Hepatocyte (in vitro differentiated cells): ENCODE measurements at regions not wholly inside any gene's neighbourhood (a gene's known extent, or its start where the extent isn't known, plus 50 kb on each side); places are given as distances from the start of the nearest gene placed in this dataset.

Experiments used
- DNase-seq: peaks from one replicate; pipeline ENCODE4 v3.0.0-alpha.2; 2016; ENCODE audit warnings: low spot score
- H2AFZ ChIP-seq: fragments of 200-600 bp; sonication (generic); 2 replicates; pipeline ENCODE4 v1.6.0; 2016; ENCODE audit warnings: antibody characterized with exemption, mild to moderate bottlenecking
- H3K27ac ChIP-seq: fragments of 200-600 bp; sonication (generic); 2 replicates; pipeline ENCODE4 v1.5.1; 2016; ENCODE audit warnings: mild to moderate bottlenecking
- H3K27me3 ChIP-seq: fragments of 200-600 bp; sonication (generic); 2 replicates; pipeline ENCODE4 v1.6.1; 2016
- H3K36me3 ChIP-seq: fragments of 200-600 bp; sonication (generic); replicated peaks from 2 replicates; pipeline ENCODE4 v1.5.1; 2016; ENCODE audit warnings: low read depth; ENCODE audit not compliant: insufficient read depth
- H3K4me1 ChIP-seq: fragments of 200-600 bp; sonication (generic); 2 replicates; pipeline ENCODE4 v1.5.1; 2016; ENCODE audit warnings: mild to moderate bottlenecking, moderate library complexity; ENCODE audit not compliant: insufficient read depth
- H3K4me2 ChIP-seq: fragments of 200-600 bp; sonication (generic); 2 replicates; pipeline ENCODE4 v1.6.0; 2016
- H3K4me3 ChIP-seq: fragments of 200-600 bp; sonication (generic); 2 replicates; pipeline ENCODE4 v1.5.1; 2016; ENCODE audit warnings: mild to moderate bottlenecking
- H3K79me2 ChIP-seq: fragments of 200-600 bp; sonication (generic); 2 replicates; pipeline ENCODE4 v1.6.0; 2017; ENCODE audit warnings: mild to moderate bottlenecking
- H3K9me2 ChIP-seq: fragments of 200-600 bp; sonication (generic); replicated peaks from 2 replicates; pipeline ENCODE4 v1.6.0; 2017; ENCODE audit warnings: mild to moderate bottlenecking; ENCODE audit not compliant: insufficient read depth
- H3K9me3 ChIP-seq: fragments of 200-600 bp; sonication (generic); 2 replicates; pipeline ENCODE4 v1.5.1; 2016; ENCODE audit warnings: low read depth, mild to moderate bottlenecking
- H4K20me1 ChIP-seq: fragments of 200-600 bp; sonication (generic); 2 replicates; pipeline ENCODE4 v1.6.0; 2016; ENCODE audit warnings: mild to moderate bottlenecking; ENCODE audit not compliant: insufficient read depth, poor library complexity, severe bottlenecking
- CTCF ChIP-seq: fragments of 200-600 bp; sonication (generic); IDR thresholded peaks from 2 replicates; pipeline ENCODE4 v1.5.1; 2016; ENCODE audit warnings: antibody characterized with exemption, mild to moderate bottlenecking; ENCODE audit not compliant: poor library complexity
- EZH2 ChIP-seq: fragments of 200-600 bp; sonication (generic); IDR thresholded peaks from 2 replicates; pipeline ENCODE4 v1.6.1; 2016; ENCODE audit warnings: antibody characterized with exemption, mild to moderate bottlenecking, borderline replicate concordance
- EZH2phosphoT487 ChIP-seq: fragments of 200-600 bp; sonication (generic); IDR thresholded peaks from one replicate; pipeline ENCODE4 v1.6.1; 2018; ENCODE audit warnings: antibody characterized with exemption, mild to moderate bottlenecking, low read depth, moderate library complexity; ENCODE audit not compliant: unreplicated experiment, severe bottlenecking
- WGBS: methylation state at CpG from one replicate; pipeline ENCODE4 v1.1.6; 2016; ENCODE audit warnings: low lambda C conversion rate; ENCODE audit errors: missing lambda C conversion rate; 5-methylcytosine and 5-hydroxymethylcytosine counted together

- Histone ChIP-seq H3K4me2 (no peak overlapping the region), H3K9me2 (no peaks in the 10 kb centered on the region), H4K20me1 (no peaks in the 10 kb centered on the region), H3K79me2 (no peaks in the 10 kb centered on the region), H3K4me3 (no peak overlapping the region), H2AFZ (no peak overlapping the region), H3K27ac (no peak overlapping the region), H3K27me3 (no peaks in the 10 kb centered on the region), H3K4me1 (no peaks in the 10 kb centered on the region), H3K36me3 (no peaks in the 10 kb centered on the region), H3K9me3 (no peaks in the 10 kb centered on the region)
- WGBS = 81% methylated on average over 3 of the region's 3 CpGs
- DNase-seq = no peak
- TF ChIP-seq EZH2 = no peak
- no peak for TF ChIP-seq CTCF
- TF ChIP-seq EZH2phosphoT487 = no peak
Observed at GRCh38 chr5:118605761-118606160, 382.6 kb downstream of the DTWD2 start.

DNA sequence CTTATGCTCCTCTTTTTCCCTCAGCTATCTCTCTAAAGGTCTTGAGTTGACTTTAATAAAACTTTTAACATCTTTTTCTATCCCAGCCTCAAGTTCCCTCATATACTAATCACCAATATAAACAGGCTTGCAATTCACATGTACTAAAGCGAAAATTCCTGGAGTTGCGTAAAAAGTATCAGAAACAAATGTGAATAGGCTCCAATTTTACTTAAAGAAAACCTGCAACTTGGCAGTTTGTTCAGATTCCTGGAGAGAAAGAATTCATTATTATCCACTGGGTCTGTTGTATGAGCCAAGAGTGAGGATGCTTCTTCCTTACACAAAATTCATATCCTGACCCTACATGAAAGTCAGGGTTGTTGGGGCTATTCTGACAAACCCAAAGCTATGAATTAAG lies 384.2 kb downstream of the DTWD2 start:
- no peaks in the 10 kb centered on the region for H3K9me2 ChIP-seq
- no peaks in the 10 kb centered on the region for H3K4me1 ChIP-seq
- H3K79me2 ChIP-seq = no peaks in the 10 kb centered on the region
- TF ChIP-seq EZH2 (no peak), CTCF (no peak), EZH2phosphoT487 (no peak)
- 80% methylated on average over 2 of the region's 2 CpGs for WGBS
- H3K36me3 ChIP-seq = no peaks in the 10 kb centered on the region
- no peak overlapping the region for H2AFZ ChIP-seq
- H3K4me2 ChIP-seq = no peak overlapping the region
- no peaks in the 10 kb centered on the region for H4K20me1 ChIP-seq
- no peak overlapping the region for H3K4me3 ChIP-seq
- DNase-seq = no peak
- no peak overlapping the region for H3K27ac ChIP-seq
- H3K27me3 ChIP-seq = no peaks in the 10 kb centered on the region
- H3K9me3 ChIP-seq = no peaks in the 10 kb centered on the region

DNA sequence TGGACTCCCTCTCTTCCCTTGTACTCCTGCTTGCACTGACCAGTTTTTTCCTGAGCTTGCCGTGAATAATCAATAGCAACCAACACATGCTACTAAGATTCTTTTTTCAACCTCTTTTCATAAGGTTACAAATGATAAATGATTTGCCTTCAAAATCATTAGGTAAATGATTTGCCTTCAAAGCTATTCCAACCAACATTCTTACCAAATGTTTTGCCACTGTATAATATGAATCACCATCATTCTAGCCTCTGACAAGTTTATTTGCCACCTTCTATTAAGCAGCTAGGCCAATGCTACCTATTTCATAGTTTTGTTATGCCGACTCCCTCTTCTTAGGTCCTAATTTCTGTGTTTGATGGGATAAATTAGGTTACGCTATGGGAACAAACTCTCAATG lies 385.1 kb downstream of the DTWD2 start:
- no peak for TF ChIP-seq CTCF
- no peak for TF ChIP-seq EZH2
- no peak for TF ChIP-seq EZH2phosphoT487
- no peak overlapping the region for H3K4me3 ChIP-seq
- no peaks in the 10 kb centered on the region for H3K9me3 ChIP-seq
- H3K27me3 ChIP-seq = no peaks in the 10 kb centered on the region
- 94% methylated on average over 3 of the region's 3 CpGs for WGBS
- H4K20me1 ChIP-seq = no peaks in the 10 kb centered on the region
- H3K27ac ChIP-seq = no peak overlapping the region
- H3K9me2 ChIP-seq = no peaks in the 10 kb centered on the region
- H3K79me2 ChIP-seq = no peaks in the 10 kb centered on the region
- DNase-seq = no peak
- H3K36me3 ChIP-seq = no peaks in the 10 kb centered on the region
- H3K4me2 ChIP-seq = no peak overlapping the region
- H2AFZ ChIP-seq = no peak overlapping the region
- H3K4me1 ChIP-seq = no peaks in the 10 kb centered on the region

DNA sequence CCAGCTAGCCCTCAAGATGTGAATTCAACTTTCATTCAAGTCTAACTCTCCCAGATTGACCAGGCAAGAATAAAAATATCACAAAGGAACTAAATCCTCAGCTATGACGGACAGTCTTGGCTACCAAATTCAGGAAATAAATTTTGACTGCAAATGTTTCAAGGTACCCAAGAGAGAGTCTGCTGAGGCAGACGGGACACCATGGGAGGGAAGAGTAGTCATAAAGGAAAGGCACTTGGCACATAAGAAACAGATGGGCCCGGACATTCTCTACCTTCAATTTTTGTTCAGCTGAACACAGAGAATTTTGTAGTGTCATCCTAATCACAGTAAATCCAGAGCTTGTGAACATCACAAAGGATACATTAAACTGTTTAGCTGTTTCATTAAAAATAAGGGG lies 390.0 kb downstream of the DTWD2 start:
- H3K9me3 ChIP-seq = no peaks in the 10 kb centered on the region
- H3K79me2 ChIP-seq = no peaks in the 10 kb centered on the region
- no peak overlapping the region for H2AFZ ChIP-seq
- H3K4me3 ChIP-seq = no peak overlapping the region
- H3K4me2 ChIP-seq = no peak overlapping the region
- no peaks in the 10 kb centered on the region for H3K27me3 ChIP-seq
- H3K9me2 ChIP-seq = no peaks in the 10 kb centered on the region
- H3K4me1 ChIP-seq = no peaks in the 10 kb centered on the region
- no peak for DNase-seq
- H3K36me3 ChIP-seq = no peaks in the 10 kb centered on the region
- H3K27ac ChIP-seq = no peak overlapping the region
- 91% methylated on average over 3 of the region's 3 CpGs for WGBS
- H4K20me1 ChIP-seq = no peaks in the 10 kb centered on the region
- TF ChIP-seq EZH2 (no peak), EZH2phosphoT487 (no peak), CTCF (no peak)
